ENCODE measurements at regions not wholly inside any gene's neighbourhood (a gene's known extent, or its start where the extent isn't known, plus 50 kb on each side); places are given as distances from the start of the nearest gene placed in this dataset.

DNA sequence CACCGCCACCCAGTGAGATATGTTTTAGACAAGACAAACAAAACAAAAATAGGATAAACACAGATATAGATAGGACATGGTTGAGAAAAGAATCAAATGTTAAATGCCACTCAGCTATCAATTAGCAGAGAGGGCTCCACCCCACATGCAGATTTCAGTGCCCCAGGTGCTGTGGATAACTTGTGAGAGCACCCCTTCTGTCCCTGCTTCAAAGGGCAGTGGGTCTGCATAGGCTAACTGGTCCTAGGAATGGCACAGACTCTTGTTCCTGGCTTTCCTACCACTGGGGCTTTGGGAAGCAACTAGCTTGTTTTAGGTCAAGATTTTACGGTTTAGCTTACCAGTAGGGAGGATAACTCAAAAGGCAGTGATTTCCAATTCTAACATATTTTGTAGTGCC is 460.3 kb downstream of the TSHZ3 start:
- TF ChIP-seq EP300 (IDR thresholded peaks at IDR 0.05) = no peak
- TF ChIP-seq, protein P1, sequence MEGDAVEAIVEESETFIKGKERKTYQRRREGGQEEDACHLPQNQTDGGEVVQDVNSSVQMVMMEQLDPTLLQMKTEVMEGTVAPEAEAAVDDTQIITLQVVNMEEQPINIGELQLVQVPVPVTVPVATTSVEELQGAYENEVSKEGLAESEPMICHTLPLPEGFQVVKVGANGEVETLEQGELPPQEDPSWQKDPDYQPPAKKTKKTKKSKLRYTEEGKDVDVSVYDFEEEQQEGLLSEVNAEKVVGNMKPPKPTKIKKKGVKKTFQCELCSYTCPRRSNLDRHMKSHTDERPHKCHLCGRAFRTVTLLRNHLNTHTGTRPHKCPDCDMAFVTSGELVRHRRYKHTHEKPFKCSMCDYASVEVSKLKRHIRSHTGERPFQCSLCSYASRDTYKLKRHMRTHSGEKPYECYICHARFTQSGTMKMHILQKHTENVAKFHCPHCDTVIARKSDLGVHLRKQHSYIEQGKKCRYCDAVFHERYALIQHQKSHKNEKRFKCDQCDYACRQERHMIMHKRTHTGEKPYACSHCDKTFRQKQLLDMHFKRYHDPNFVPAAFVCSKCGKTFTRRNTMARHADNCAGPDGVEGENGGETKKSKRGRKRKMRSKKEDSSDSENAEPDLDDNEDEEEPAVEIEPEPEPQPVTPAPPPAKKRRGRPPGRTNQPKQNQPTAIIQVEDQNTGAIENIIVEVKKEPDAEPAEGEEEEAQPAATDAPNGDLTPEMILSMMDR (IDR thresholded peaks at IDR 0.05) = no peak
- TF ChIP-seq POLR2A (IDR thresholded peaks at IDR 0.05) = no peak
- TF ChIP-seq POLR2AphosphoS5 (IDR thresholded peaks at IDR 0.05) = no peak

Data from gastroesophageal sphincter (tissue), 3 donors.